HEK293 (cell line): ENCODE measurements at regions not wholly inside any gene's neighbourhood (a gene's known extent, or its start where the extent isn't known, plus 50 kb on each side); places are given as distances from the start of the nearest gene placed in this dataset.

Source experiments
- CTCF ChIP-seq: fragments of 450-650 bp; formaldehyde crosslinking; IDR thresholded peaks from 2 replicates; pipeline ENCODE4 v1.5.1; 2016; ENCODE audit warnings: missing biosample characterization, missing genetic modification characterization
- RBAK ChIP-seq: fragments of 450-650 bp; formaldehyde crosslinking; IDR thresholded peaks from 2 replicates; pipeline ENCODE4 v1.5.1; 2016; ENCODE audit warnings: missing biosample characterization, missing genetic modification characterization
- SCRT1 ChIP-seq: fragments of 450-650 bp; formaldehyde crosslinking; IDR thresholded peaks from 2 replicates; pipeline ENCODE4 v1.5.1; 2016; ENCODE audit warnings: missing biosample characterization, missing genetic modification characterization, borderline replicate concordance
- YY1 ChIP-seq: fragments of 450-650 bp; formaldehyde crosslinking; IDR thresholded peaks from 2 replicates; pipeline ENCODE4 v1.5.1; 2018; ENCODE audit warnings: missing biosample characterization, missing genetic modification characterization
- ZFP41 ChIP-seq: fragments of 450-650 bp; formaldehyde crosslinking; IDR thresholded peaks from 2 replicates; pipeline ENCODE4 v1.5.1; 2016; ENCODE audit warnings: missing biosample characterization, missing genetic modification characterization, borderline replicate concordance
- ZNF121 ChIP-seq: fragments of 450-650 bp; formaldehyde crosslinking; IDR thresholded peaks from 2 replicates; pipeline ENCODE4 v1.5.1; 2016; ENCODE audit warnings: missing biosample characterization, missing genetic modification characterization

- TF ChIP-seq ZNF121 (tag by site-specific recombination) (no peak), CTCF (tag by site-specific recombination) (no peak), YY1 (tag by site-specific recombination) (no peak), ZFP41 (tag by site-specific recombination) (no peak), RBAK (tag by site-specific recombination) (no peak), SCRT1 (tag by site-specific recombination) (no peak)
Observed at GRCh38 chr15:62412686-62413085, 247.6 kb upstream of the C2CD4B start.
